ENCODE measurements at regions not wholly inside any gene's neighbourhood (a gene's known extent, or its start where the extent isn't known, plus 50 kb on each side); places are given as distances from the start of the nearest gene placed in this dataset.

DNA sequence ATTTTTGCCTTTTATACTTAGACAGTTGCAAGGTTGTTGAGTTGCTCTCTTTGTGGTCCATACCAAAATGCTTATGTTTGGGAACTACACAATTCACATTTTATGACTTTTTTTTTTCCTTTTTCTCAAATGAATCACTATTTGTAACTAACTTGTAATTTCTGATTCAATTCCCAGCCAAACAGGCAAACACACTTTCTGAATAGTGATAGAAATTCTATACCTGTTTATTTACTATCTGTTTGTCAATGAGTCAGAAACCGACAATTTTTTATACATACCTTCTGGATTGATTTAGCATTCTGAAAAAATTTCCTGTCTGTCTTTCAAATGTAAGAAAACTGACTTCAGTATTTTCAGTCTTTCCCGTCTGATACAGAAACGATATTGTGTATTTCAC is 69.1 kb downstream of the MBL2 start:
- no peaks in the 10 kb centered on the region for H3K27me3 ChIP-seq (ENCODE audit: control insufficient read depth in 4 of 4, insufficient read depth in 4 of 4, low read length in 3 of 4)
- no peak overlapping the region for H3K27ac ChIP-seq (ENCODE audit: low read depth in 1 of 2, low read length in 2 of 2)
- no peak for DNase-seq (ENCODE audit: low spot score)
- H3K4me1 ChIP-seq (ENCODE audit: control insufficient read depth in 4 of 4, insufficient read depth in 4 of 4, low read length in 3 of 4) = no peaks in the 10 kb centered on the region
- WGBS = 78% methylated on average over 3 of the region's 3 CpGs
- H3K9ac ChIP-seq (ENCODE audit: low read depth in 1 of 2, low read length in 2 of 2) = no peak overlapping the region
- no peaks in the 10 kb centered on the region for H3K9me3 ChIP-seq (ENCODE audit: control insufficient read depth in 4 of 4, low read length in 3 of 4)
- no peak overlapping the region for H3K4me3 ChIP-seq (ENCODE audit: low read depth in 1 of 3, low read length in 3 of 3)
- H3K36me3 ChIP-seq (ENCODE audit: control insufficient read depth in 4 of 4, insufficient read depth in 3 of 4, low read depth in 1 of 4, low read length in 3 of 4) = no peaks in the 10 kb centered on the region
- TF ChIP-seq TAF1 (conservative IDR thresholded peaks at IDR 0.05) (no peak), SP1 (IDR thresholded peaks at IDR 0.05) (no peak)
- TF ChIP-seq, protein P1, sequence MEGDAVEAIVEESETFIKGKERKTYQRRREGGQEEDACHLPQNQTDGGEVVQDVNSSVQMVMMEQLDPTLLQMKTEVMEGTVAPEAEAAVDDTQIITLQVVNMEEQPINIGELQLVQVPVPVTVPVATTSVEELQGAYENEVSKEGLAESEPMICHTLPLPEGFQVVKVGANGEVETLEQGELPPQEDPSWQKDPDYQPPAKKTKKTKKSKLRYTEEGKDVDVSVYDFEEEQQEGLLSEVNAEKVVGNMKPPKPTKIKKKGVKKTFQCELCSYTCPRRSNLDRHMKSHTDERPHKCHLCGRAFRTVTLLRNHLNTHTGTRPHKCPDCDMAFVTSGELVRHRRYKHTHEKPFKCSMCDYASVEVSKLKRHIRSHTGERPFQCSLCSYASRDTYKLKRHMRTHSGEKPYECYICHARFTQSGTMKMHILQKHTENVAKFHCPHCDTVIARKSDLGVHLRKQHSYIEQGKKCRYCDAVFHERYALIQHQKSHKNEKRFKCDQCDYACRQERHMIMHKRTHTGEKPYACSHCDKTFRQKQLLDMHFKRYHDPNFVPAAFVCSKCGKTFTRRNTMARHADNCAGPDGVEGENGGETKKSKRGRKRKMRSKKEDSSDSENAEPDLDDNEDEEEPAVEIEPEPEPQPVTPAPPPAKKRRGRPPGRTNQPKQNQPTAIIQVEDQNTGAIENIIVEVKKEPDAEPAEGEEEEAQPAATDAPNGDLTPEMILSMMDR (IDR thresholded peaks at IDR 0.05; ENCODE audit: low read depth, low read length, missing input control) = no peak
- TF ChIP-seq, protein P2, sequence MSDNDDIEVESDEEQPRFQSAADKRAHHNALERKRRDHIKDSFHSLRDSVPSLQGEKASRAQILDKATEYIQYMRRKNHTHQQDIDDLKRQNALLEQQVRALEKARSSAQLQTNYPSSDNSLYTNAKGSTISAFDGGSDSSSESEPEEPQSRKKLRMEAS (IDR thresholded peaks at IDR 0.05) = no peak

DNA sequence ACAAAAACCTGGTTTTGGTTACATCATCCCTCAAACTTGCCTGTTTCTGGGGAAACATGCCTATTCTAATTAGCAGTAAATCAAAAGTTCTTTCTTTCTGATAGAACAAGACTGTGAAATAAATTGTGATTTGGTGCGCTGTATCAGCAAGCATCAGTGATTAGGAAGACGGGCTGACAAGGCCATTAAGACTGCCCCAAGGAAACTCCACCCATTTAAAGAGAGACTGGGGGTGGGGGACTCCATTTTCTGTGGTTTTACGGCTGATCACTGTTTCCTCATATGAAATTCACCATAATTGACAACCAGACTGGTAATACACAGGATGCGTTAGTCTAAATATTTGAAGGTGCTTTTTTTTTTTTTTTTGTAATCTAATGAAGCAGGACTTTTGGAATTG is 68.7 kb downstream of the MBL2 start:
- 65% methylated on average over 4 of the region's 4 CpGs for WGBS
- no peak for DNase-seq (ENCODE audit: low spot score)
- Histone ChIP-seq H3K36me3 (ENCODE audit: control insufficient read depth in 4 of 4, insufficient read depth in 3 of 4, low read depth in 1 of 4, low read length in 3 of 4) (no peaks in the 10 kb centered on the region), H3K4me1 (ENCODE audit: control insufficient read depth in 4 of 4, insufficient read depth in 4 of 4, low read length in 3 of 4) (no peaks in the 10 kb centered on the region), H3K27me3 (ENCODE audit: control insufficient read depth in 4 of 4, insufficient read depth in 4 of 4, low read length in 3 of 4) (no peaks in the 10 kb centered on the region), H3K4me3 (ENCODE audit: low read depth in 1 of 3, low read length in 3 of 3) (no peak overlapping the region), H3K9me3 (ENCODE audit: control insufficient read depth in 4 of 4, low read length in 3 of 4) (no peaks in the 10 kb centered on the region), H3K27ac (ENCODE audit: low read depth in 1 of 2, low read length in 2 of 2) (no peak overlapping the region), H3K9ac (ENCODE audit: low read depth in 1 of 2, low read length in 2 of 2) (no peak overlapping the region)
- TF ChIP-seq FOXA1 (IDR thresholded peaks at IDR 0.05) = no peak
- TF ChIP-seq, protein P3, sequence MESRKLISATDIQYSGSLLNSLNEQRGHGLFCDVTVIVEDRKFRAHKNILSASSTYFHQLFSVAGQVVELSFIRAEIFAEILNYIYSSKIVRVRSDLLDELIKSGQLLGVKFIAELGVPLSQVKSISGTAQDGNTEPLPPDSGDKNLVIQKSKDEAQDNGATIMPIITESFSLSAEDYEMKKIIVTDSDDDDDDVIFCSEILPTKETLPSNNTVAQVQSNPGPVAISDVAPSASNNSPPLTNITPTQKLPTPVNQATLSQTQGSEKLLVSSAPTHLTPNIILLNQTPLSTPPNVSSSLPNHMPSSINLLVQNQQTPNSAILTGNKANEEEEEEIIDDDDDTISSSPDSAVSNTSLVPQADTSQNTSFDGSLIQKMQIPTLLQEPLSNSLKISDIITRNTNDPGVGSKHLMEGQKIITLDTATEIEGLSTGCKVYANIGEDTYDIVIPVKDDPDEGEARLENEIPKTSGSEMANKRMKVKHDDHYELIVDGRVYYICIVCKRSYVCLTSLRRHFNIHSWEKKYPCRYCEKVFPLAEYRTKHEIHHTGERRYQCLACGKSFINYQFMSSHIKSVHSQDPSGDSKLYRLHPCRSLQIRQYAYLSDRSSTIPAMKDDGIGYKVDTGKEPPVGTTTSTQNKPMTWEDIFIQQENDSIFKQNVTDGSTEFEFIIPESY (IDR thresholded peaks at IDR 0.05) = no peak
- no peak for TF ChIP-seq JUND (IDR thresholded peaks at IDR 0.05)
- no peak for TF ChIP-seq YY1 (IDR thresholded peaks at IDR 0.05)
- no peak for TF ChIP-seq RXRA (IDR thresholded peaks at IDR 0.05)
- TF ChIP-seq GABPA (IDR thresholded peaks at IDR 0.05 in 1 of 2, conservative IDR thresholded peaks at IDR 0.05 in 1 of 2) = no peak
- TF ChIP-seq TAF1 (conservative IDR thresholded peaks at IDR 0.05) = no peak
- TF ChIP-seq, protein P2 (IDR thresholded peaks at IDR 0.05) = no peak
- TF ChIP-seq HNF4A (conservative IDR thresholded peaks at IDR 0.05) = no peak
- no peak for TF ChIP-seq EGR1 (IDR thresholded peaks at IDR 0.05; ENCODE audit: low read depth in 2 of 2)
- no peak for TF ChIP-seq SP1 (IDR thresholded peaks at IDR 0.05)
- TF ChIP-seq, protein P1 (IDR thresholded peaks at IDR 0.05; ENCODE audit: low read depth, low read length, missing input control) = no peak
- no peak for TF ChIP-seq FOXA2 (IDR thresholded peaks at IDR 0.05)
- TF ChIP-seq, protein P4, sequence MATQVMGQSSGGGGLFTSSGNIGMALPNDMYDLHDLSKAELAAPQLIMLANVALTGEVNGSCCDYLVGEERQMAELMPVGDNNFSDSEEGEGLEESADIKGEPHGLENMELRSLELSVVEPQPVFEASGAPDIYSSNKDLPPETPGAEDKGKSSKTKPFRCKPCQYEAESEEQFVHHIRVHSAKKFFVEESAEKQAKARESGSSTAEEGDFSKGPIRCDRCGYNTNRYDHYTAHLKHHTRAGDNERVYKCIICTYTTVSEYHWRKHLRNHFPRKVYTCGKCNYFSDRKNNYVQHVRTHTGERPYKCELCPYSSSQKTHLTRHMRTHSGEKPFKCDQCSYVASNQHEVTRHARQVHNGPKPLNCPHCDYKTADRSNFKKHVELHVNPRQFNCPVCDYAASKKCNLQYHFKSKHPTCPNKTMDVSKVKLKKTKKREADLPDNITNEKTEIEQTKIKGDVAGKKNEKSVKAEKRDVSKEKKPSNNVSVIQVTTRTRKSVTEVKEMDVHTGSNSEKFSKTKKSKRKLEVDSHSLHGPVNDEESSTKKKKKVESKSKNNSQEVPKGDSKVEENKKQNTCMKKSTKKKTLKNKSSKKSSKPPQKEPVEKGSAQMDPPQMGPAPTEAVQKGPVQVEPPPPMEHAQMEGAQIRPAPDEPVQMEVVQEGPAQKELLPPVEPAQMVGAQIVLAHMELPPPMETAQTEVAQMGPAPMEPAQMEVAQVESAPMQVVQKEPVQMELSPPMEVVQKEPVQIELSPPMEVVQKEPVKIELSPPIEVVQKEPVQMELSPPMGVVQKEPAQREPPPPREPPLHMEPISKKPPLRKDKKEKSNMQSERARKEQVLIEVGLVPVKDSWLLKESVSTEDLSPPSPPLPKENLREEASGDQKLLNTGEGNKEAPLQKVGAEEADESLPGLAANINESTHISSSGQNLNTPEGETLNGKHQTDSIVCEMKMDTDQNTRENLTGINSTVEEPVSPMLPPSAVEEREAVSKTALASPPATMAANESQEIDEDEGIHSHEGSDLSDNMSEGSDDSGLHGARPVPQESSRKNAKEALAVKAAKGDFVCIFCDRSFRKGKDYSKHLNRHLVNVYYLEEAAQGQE (IDR thresholded peaks at IDR 0.05) = no peak
- TF ChIP-seq, protein P5, sequence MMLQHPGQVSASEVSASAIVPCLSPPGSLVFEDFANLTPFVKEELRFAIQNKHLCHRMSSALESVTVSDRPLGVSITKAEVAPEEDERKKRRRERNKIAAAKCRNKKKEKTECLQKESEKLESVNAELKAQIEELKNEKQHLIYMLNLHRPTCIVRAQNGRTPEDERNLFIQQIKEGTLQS (IDR thresholded peaks at IDR 0.05) = no peak
- TF ChIP-seq RAD21 (IDR thresholded peaks at IDR 0.05) = no peak
- TF ChIP-seq HNF4G (IDR thresholded peaks at IDR 0.05) = no peak
- no peak for TF ChIP-seq NR2F2 (IDR thresholded peaks at IDR 0.05)
